ENCODE measurements at regions not wholly inside any gene's neighbourhood (a gene's known extent, or its start where the extent isn't known, plus 50 kb on each side); places are given as distances from the start of the nearest gene placed in this dataset.

GRCh38 chr14:42143114-42143513 lies 536.4 kb downstream of the LRFN5 start:
- H3K4me3 ChIP-seq (ENCODE audit: extremely low read depth, insufficient read depth, low read length, poor library complexity, severe bottlenecking), result no peak overlapping the region
- no peaks in the 10 kb centered on the region for H3K4me1 ChIP-seq (ENCODE audit: control insufficient read depth, insufficient read depth, low read length, poor library complexity, severe bottlenecking)
- H3K27ac ChIP-seq (ENCODE audit: low read depth, low read length, severe bottlenecking), result no peak overlapping the region
- H3K36me3 ChIP-seq (ENCODE audit: control insufficient read depth, insufficient read depth, low read length), result no peaks in the 10 kb centered on the region
- H3K9me3 ChIP-seq (ENCODE audit: control insufficient read depth, low read length), result no peaks in the 10 kb centered on the region
- 77 to 86% methylated on average over 2 of the region's 2 CpGs for WGBS, 2 experiments (ENCODE audit: insufficient coverage in 2 of 2)

- no peaks in the 10 kb centered on the region for H3K36me3 ChIP-seq (ENCODE audit: control insufficient read depth, insufficient read depth, low read length)
- WGBS, 2 experiments (ENCODE audit: insufficient coverage in 2 of 2), result 93 to 100% methylated on average over 2 of the region's 2 CpGs
- no peaks in the 10 kb centered on the region for H3K4me1 ChIP-seq (ENCODE audit: control insufficient read depth, insufficient read depth, low read length, poor library complexity, severe bottlenecking)
- no peaks in the 10 kb centered on the region for H3K9me3 ChIP-seq (ENCODE audit: control insufficient read depth, low read length)
- no peak overlapping the region for H3K27ac ChIP-seq (ENCODE audit: low read depth, low read length, severe bottlenecking)
- H3K4me3 ChIP-seq (ENCODE audit: extremely low read depth, insufficient read depth, low read length, poor library complexity, severe bottlenecking), result no peak overlapping the region
Observed at GRCh38 chr14:42141328-42141727, 534.7 kb downstream of the LRFN5 start.

- no peak overlapping the region for H3K4me3 ChIP-seq (ENCODE audit: extremely low read depth, insufficient read depth, low read length, poor library complexity, severe bottlenecking)
- WGBS, 2 experiments (ENCODE audit: insufficient coverage in 2 of 2), result no CpG with 5 or more reads among the region's 1 CpG
- no peaks in the 10 kb centered on the region for H3K9me3 ChIP-seq (ENCODE audit: control insufficient read depth, low read length)
- no peak overlapping the region for H3K27ac ChIP-seq (ENCODE audit: low read depth, low read length, severe bottlenecking)
- H3K4me1 ChIP-seq (ENCODE audit: control insufficient read depth, insufficient read depth, low read length, poor library complexity, severe bottlenecking), result no peaks in the 10 kb centered on the region
- H3K36me3 ChIP-seq (ENCODE audit: control insufficient read depth, insufficient read depth, low read length), result no peaks in the 10 kb centered on the region
Observed at GRCh38 chr14:42140831-42141279, 534.2 kb downstream of the LRFN5 start.

GRCh38 chr14:42140001-42140400 lies 533.3 kb downstream of the LRFN5 start:
- Histone ChIP-seq H3K36me3 (ENCODE audit: control insufficient read depth, insufficient read depth, low read length) (no peaks in the 10 kb centered on the region), H3K9me3 (ENCODE audit: control insufficient read depth, low read length) (no peaks in the 10 kb centered on the region), H3K27ac (ENCODE audit: low read depth, low read length, severe bottlenecking) (no peak overlapping the region), H3K4me3 (ENCODE audit: extremely low read depth, insufficient read depth, low read length, poor library complexity, severe bottlenecking) (no peak overlapping the region), H3K4me1 (ENCODE audit: control insufficient read depth, insufficient read depth, low read length, poor library complexity, severe bottlenecking) (no peaks in the 10 kb centered on the region)
- WGBS, 2 experiments (ENCODE audit: insufficient coverage in 2 of 2), result 64 to 72% methylated on average over 1 of the region's 3 CpGs

- Histone ChIP-seq H3K9me3 (ENCODE audit: control insufficient read depth, low read length) (no peaks in the 10 kb centered on the region), H3K27ac (ENCODE audit: low read depth, low read length, severe bottlenecking) (no peak overlapping the region)
- 85 to 100% methylated on average over 1 of the region's 1 CpG for WGBS, 2 experiments (ENCODE audit: insufficient coverage in 2 of 2)
Observed at GRCh38 chr14:42138406-42138805, 531.7 kb downstream of the LRFN5 start.

GRCh38 chr14:42130815-42131214 lies 524.1 kb downstream of the LRFN5 start:
- no peak overlapping the region for H3K27ac ChIP-seq (ENCODE audit: low read depth, low read length, severe bottlenecking)
- no peak overlapping the region for H3K4me3 ChIP-seq (ENCODE audit: extremely low read depth, insufficient read depth, low read length, poor library complexity, severe bottlenecking)
- no peaks in the 10 kb centered on the region for H3K4me1 ChIP-seq (ENCODE audit: control insufficient read depth, insufficient read depth, low read length, poor library complexity, severe bottlenecking)
- H3K9me3 ChIP-seq (ENCODE audit: control insufficient read depth, low read length), result no peaks in the 10 kb centered on the region
- no peaks in the 10 kb centered on the region for H3K36me3 ChIP-seq (ENCODE audit: control insufficient read depth, insufficient read depth, low read length)

More at GRCh38 chr14:42138406-42138805, 531.7 kb downstream of the LRFN5 start:
- no peaks in the 10 kb centered on the region for H3K36me3 ChIP-seq (ENCODE audit: control insufficient read depth, insufficient read depth, low read length)
- no peaks in the 10 kb centered on the region for H3K4me1 ChIP-seq (ENCODE audit: control insufficient read depth, insufficient read depth, low read length, poor library complexity, severe bottlenecking)
- H3K4me3 ChIP-seq (ENCODE audit: extremely low read depth, insufficient read depth, low read length, poor library complexity, severe bottlenecking), result no peak overlapping the region

- Histone ChIP-seq H3K4me1 (ENCODE audit: control insufficient read depth, insufficient read depth, low read length, poor library complexity, severe bottlenecking) (no peaks in the 10 kb centered on the region), H3K36me3 (ENCODE audit: control insufficient read depth, insufficient read depth, low read length) (no peaks in the 10 kb centered on the region), H3K27ac (ENCODE audit: low read depth, low read length, severe bottlenecking) (no peak overlapping the region), H3K9me3 (ENCODE audit: control insufficient read depth, low read length) (no peaks in the 10 kb centered on the region), H3K4me3 (ENCODE audit: extremely low read depth, insufficient read depth, low read length, poor library complexity, severe bottlenecking) (no peak overlapping the region)
- WGBS, 2 experiments (ENCODE audit: insufficient coverage in 2 of 2), result 100% methylated on average over 1 of the region's 1 CpG
Observed at GRCh38 chr14:42123526-42123925, 516.9 kb downstream of the LRFN5 start.

GRCh38 chr14:42113358-42114069 lies 506.8 kb downstream of the LRFN5 start:
- WGBS, 2 experiments (ENCODE audit: insufficient coverage in 2 of 2), result 93 to 95% methylated on average over 21 to 47 of the region's 60 CpGs
- H3K27ac ChIP-seq (ENCODE audit: low read depth, low read length, severe bottlenecking), result no peak overlapping the region
- no peaks in the 10 kb centered on the region for H3K4me1 ChIP-seq (ENCODE audit: control insufficient read depth, insufficient read depth, low read length, poor library complexity, severe bottlenecking)
- no peak overlapping the region for H3K4me3 ChIP-seq (ENCODE audit: extremely low read depth, insufficient read depth, low read length, poor library complexity, severe bottlenecking)
- no peaks in the 10 kb centered on the region for H3K36me3 ChIP-seq (ENCODE audit: control insufficient read depth, insufficient read depth, low read length)
- H3K9me3 ChIP-seq (ENCODE audit: control insufficient read depth, low read length), result peaks cover 11% of the 10 kb centered on the region

- Histone ChIP-seq H3K4me3 (ENCODE audit: extremely low read depth, insufficient read depth, low read length, poor library complexity, severe bottlenecking) (no peak overlapping the region), H3K36me3 (ENCODE audit: control insufficient read depth, insufficient read depth, low read length) (no peaks in the 10 kb centered on the region), H3K27ac (ENCODE audit: low read depth, low read length, severe bottlenecking) (no peak overlapping the region), H3K4me1 (ENCODE audit: control insufficient read depth, insufficient read depth, low read length, poor library complexity, severe bottlenecking) (no peaks in the 10 kb centered on the region), H3K9me3 (ENCODE audit: control insufficient read depth, low read length) (peaks cover 11% of the 10 kb centered on the region)
- WGBS, 2 experiments (ENCODE audit: insufficient coverage in 2 of 2), result 86 to 100% methylated on average over 1 of the region's 7 CpGs
Observed at GRCh38 chr14:42112108-42112507, 505.4 kb downstream of the LRFN5 start.

GRCh38 chr14:42111355-42111754 lies 504.7 kb downstream of the LRFN5 start:
- WGBS, 2 experiments (ENCODE audit: insufficient coverage in 2 of 2), result 83 to 100% methylated on average over 1 to 2 of the region's 2 CpGs
- Histone ChIP-seq H3K4me1 (ENCODE audit: control insufficient read depth, insufficient read depth, low read length, poor library complexity, severe bottlenecking) (no peaks in the 10 kb centered on the region), H3K27ac (ENCODE audit: low read depth, low read length, severe bottlenecking) (no peak overlapping the region), H3K36me3 (ENCODE audit: control insufficient read depth, insufficient read depth, low read length) (no peaks in the 10 kb centered on the region), H3K9me3 (ENCODE audit: control insufficient read depth, low read length) (peaks cover 11% of the 10 kb centered on the region), H3K4me3 (ENCODE audit: extremely low read depth, insufficient read depth, low read length, poor library complexity, severe bottlenecking) (no peak overlapping the region)

- no peak overlapping the region for H3K4me3 ChIP-seq (ENCODE audit: extremely low read depth, insufficient read depth, low read length, poor library complexity, severe bottlenecking)
- H3K27ac ChIP-seq (ENCODE audit: low read depth, low read length, severe bottlenecking), result no peak overlapping the region
- peaks cover 11% of the 10 kb centered on the region for H3K9me3 ChIP-seq (ENCODE audit: control insufficient read depth, low read length)
- H3K36me3 ChIP-seq (ENCODE audit: control insufficient read depth, insufficient read depth, low read length), result no peaks in the 10 kb centered on the region
- no peaks in the 10 kb centered on the region for H3K4me1 ChIP-seq (ENCODE audit: control insufficient read depth, insufficient read depth, low read length, poor library complexity, severe bottlenecking)
- 60 to 100% methylated on average over 1 of the region's 1 CpG for WGBS, 2 experiments (ENCODE audit: insufficient coverage in 2 of 2)
Observed at GRCh38 chr14:42110167-42110566, 503.5 kb downstream of the LRFN5 start.
